ENCODE measurements at regions not wholly inside any gene's neighbourhood (a gene's known extent, or its start where the extent isn't known, plus 50 kb on each side); places are given as distances from the start of the nearest gene placed in this dataset.

- Mint-ChIP-seq H3K36me3 (no peaks in the 10 kb centered on the region), H3K4me3 (no peak overlapping the region), H3K9me3 (no peaks in the 10 kb centered on the region), H3K27me3 (no peaks in the 10 kb centered on the region), H3K27ac (no peak overlapping the region), H3K4me1 (no peaks in the 10 kb centered on the region)
- peak; percentile 45 for ATAC-seq
Observed at GRCh38 chr11:105208019-105208418, 68.5 kb upstream of the CARD18 start.

GRCh38 chr11:105206633-105207032 is 67.1 kb upstream of the CARD18 start:
- ATAC-seq = no peak
- H3K27ac Mint-ChIP-seq = no peak overlapping the region
- no peaks in the 10 kb centered on the region for H3K36me3 Mint-ChIP-seq
- no peaks in the 10 kb centered on the region for H3K4me1 Mint-ChIP-seq
- no peaks in the 10 kb centered on the region for H3K27me3 Mint-ChIP-seq
- H3K9me3 Mint-ChIP-seq = no peaks in the 10 kb centered on the region
- H3K4me3 Mint-ChIP-seq = no peak overlapping the region

- no peaks in the 10 kb centered on the region for H3K27me3 Mint-ChIP-seq
- no peak for ATAC-seq
- H3K4me1 Mint-ChIP-seq = no peaks in the 10 kb centered on the region
- H3K4me3 Mint-ChIP-seq = no peak overlapping the region
- no peaks in the 10 kb centered on the region for H3K9me3 Mint-ChIP-seq
- no peak overlapping the region for H3K27ac Mint-ChIP-seq
- H3K36me3 Mint-ChIP-seq = no peaks in the 10 kb centered on the region
Observed at GRCh38 chr11:105204636-105205035, 65.1 kb upstream of the CARD18 start.

GRCh38 chr11:105203569-105204240 is 64.1 kb upstream of the CARD18 start:
- Mint-ChIP-seq H3K4me3 (no peak overlapping the region), H3K4me1 (no peaks in the 10 kb centered on the region), H3K9me3 (no peaks in the 10 kb centered on the region), H3K36me3 (no peaks in the 10 kb centered on the region), H3K27ac (no peak overlapping the region), H3K27me3 (no peaks in the 10 kb centered on the region)
- no peak for ATAC-seq

GRCh38 chr11:105202844-105203548 is 63.4 kb upstream of the CARD18 start:
- Mint-ChIP-seq H3K36me3 (no peaks in the 10 kb centered on the region), H3K4me1 (no peaks in the 10 kb centered on the region), H3K9me3 (no peaks in the 10 kb centered on the region), H3K4me3 (no peak overlapping the region), H3K27me3 (no peaks in the 10 kb centered on the region), H3K27ac (no peak overlapping the region)
- ATAC-seq = no peak

GRCh38 chr11:105202422-105202821 is 62.9 kb upstream of the CARD18 start:
- Mint-ChIP-seq H3K9me3 (no peaks in the 10 kb centered on the region), H3K27me3 (no peaks in the 10 kb centered on the region), H3K36me3 (no peaks in the 10 kb centered on the region), H3K4me3 (no peak overlapping the region), H3K27ac (no peak overlapping the region), H3K4me1 (no peaks in the 10 kb centered on the region)
- ATAC-seq = no peak

- Mint-ChIP-seq H3K27ac (no peak overlapping the region), H3K4me1 (no peaks in the 10 kb centered on the region), H3K36me3 (no peaks in the 10 kb centered on the region), H3K27me3 (no peaks in the 10 kb centered on the region), H3K9me3 (no peaks in the 10 kb centered on the region), H3K4me3 (no peak overlapping the region)
- no peak for ATAC-seq
Observed at GRCh38 chr11:105201166-105201565, 61.6 kb upstream of the CARD18 start.

GRCh38 chr11:105197071-105197815 is 57.7 kb upstream of the CARD18 start:
- H3K4me3 Mint-ChIP-seq = no peak overlapping the region
- H3K36me3 Mint-ChIP-seq = no peaks in the 10 kb centered on the region
- no peaks in the 10 kb centered on the region for H3K4me1 Mint-ChIP-seq
- H3K27ac Mint-ChIP-seq = no peak overlapping the region
- H3K9me3 Mint-ChIP-seq = no peaks in the 10 kb centered on the region
- ATAC-seq = no peak
- H3K27me3 Mint-ChIP-seq = no peaks in the 10 kb centered on the region

- H3K36me3 Mint-ChIP-seq = no peaks in the 10 kb centered on the region
- H3K9me3 Mint-ChIP-seq = no peaks in the 10 kb centered on the region
- no peaks in the 10 kb centered on the region for H3K27me3 Mint-ChIP-seq
- ATAC-seq = no peak
- H3K4me3 Mint-ChIP-seq = no peak overlapping the region
- no peaks in the 10 kb centered on the region for H3K4me1 Mint-ChIP-seq
- no peak overlapping the region for H3K27ac Mint-ChIP-seq
Observed at GRCh38 chr11:105193260-105193659, 53.7 kb upstream of the CARD18 start.

GRCh38 chr11:105192115-105192514 is 52.5 kb upstream of the CARD18 start:
- Mint-ChIP-seq H3K27ac (no peak overlapping the region), H3K9me3 (no peaks in the 10 kb centered on the region), H3K4me1 (no peaks in the 10 kb centered on the region), H3K4me3 (no peak overlapping the region), H3K36me3 (no peaks in the 10 kb centered on the region), H3K27me3 (peaks cover 6% of the 10 kb centered on the region)
- no peak for ATAC-seq

GRCh38 chr11:105189581-105189980 is 50.0 kb upstream of the CARD18 start:
- no peak for ATAC-seq
- Mint-ChIP-seq H3K4me1 (no peaks in the 10 kb centered on the region), H3K27ac (no peak overlapping the region), H3K36me3 (no peaks in the 10 kb centered on the region), H3K4me3 (no peak overlapping the region), H3K27me3 (peaks cover 13% of the 10 kb centered on the region), H3K9me3 (no peaks in the 10 kb centered on the region)

All from stimulated activated memory B cell treated with anti-CD40 and anti-IgM and Interleukin-4, amounts not matched to agents 10 μg/mL and 1 μg/mL and 100 μg/mL, for 72 hours (primary cell).